Osteoblast (primary cell): ENCODE measurements at regions not wholly inside any gene's neighbourhood (a gene's known extent, or its start where the extent isn't known, plus 50 kb on each side); places are given as distances from the start of the nearest gene placed in this dataset.

Experiments used
- DNase-seq: peaks from one replicate; pipeline ENCODE4 v3.0.0; 2011; ENCODE audit warnings: low spot score, mixed read lengths; ENCODE audit not compliant: insufficient read length; ENCODE audit errors: missing footprints
- H2AFZ ChIP-seq: 2 replicates; pipeline ENCODE4 v1.6.0; 2011; ENCODE audit warnings: mild to moderate bottlenecking, low read length
- H3K27ac ChIP-seq: 2 replicates; pipeline ENCODE4 v1.5.1; 2011; ENCODE audit warnings: mild to moderate bottlenecking, low read depth, low read length, moderate library complexity
- H3K27me3 ChIP-seq: 2 replicates; pipeline ENCODE4 v1.6.0; 2012; ENCODE audit warnings: mild to moderate bottlenecking, control low read depth, inconsistent platforms, low read length, moderate library complexity; ENCODE audit not compliant: insufficient read depth
- H3K36me3 ChIP-seq: 2 replicates; pipeline ENCODE4 v1.5.1; 2011; ENCODE audit warnings: mild to moderate bottlenecking, low read length, control low read depth, moderate library complexity; ENCODE audit not compliant: insufficient read depth
- H3K4me1 ChIP-seq: 2 replicates; pipeline ENCODE4 v1.5.1; 2011; ENCODE audit warnings: mild to moderate bottlenecking, low read length, control low read depth, moderate library complexity; ENCODE audit not compliant: insufficient read depth
- H3K4me2 ChIP-seq: 2 replicates; pipeline ENCODE4 v1.6.0; 2011; ENCODE audit warnings: mild to moderate bottlenecking, low read length; ENCODE audit not compliant: insufficient read depth
- H3K4me3 ChIP-seq: fragments of 200-600 bp; sonication (generic); 3 replicates; pipeline ENCODE4 v1.5.1; 2012; ENCODE audit warnings: mild to moderate bottlenecking, low read length, inconsistent platforms; ENCODE audit not compliant: insufficient read depth
- H3K79me2 ChIP-seq: 2 replicates; pipeline ENCODE4 v1.6.0; 2012; ENCODE audit warnings: mild to moderate bottlenecking, low read length, control low read depth, inconsistent platforms; ENCODE audit not compliant: insufficient read depth
- H3K9me3 ChIP-seq: 2 replicates; pipeline ENCODE4 v1.5.1; 2011; ENCODE audit warnings: low read depth, low read length, control low read depth
- H4K20me1 ChIP-seq: 2 replicates; pipeline ENCODE4 v1.6.0; 2012; ENCODE audit warnings: mild to moderate bottlenecking, low read length, control low read depth; ENCODE audit not compliant: insufficient read depth
- TF ChIP-seq, protein P1 (sequence below): IDR thresholded peaks from 2 replicates; pipeline ENCODE4 v1.5.1; 2011; ENCODE audit warnings: mild to moderate bottlenecking, low read depth, low read length, moderate library complexity; ENCODE audit errors: extremely low read depth

DNA sequence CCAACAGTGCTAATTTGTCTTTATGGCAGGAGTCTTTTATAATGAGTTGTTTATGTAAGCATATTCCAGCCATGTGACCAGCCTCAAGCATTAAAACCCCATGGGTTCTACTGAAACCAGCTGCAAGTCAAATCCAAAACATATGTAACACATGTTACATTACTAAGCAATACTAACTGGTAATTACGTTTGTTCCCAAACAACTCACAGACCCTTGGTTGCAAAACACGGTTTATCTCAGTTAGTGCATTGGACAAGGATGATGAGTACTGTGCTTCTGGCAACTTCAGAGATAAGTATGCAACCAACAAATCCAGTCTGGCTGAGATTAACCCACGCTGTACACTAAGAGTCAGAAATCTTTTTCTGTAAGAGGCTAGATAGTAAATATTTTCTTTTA lies 110.1 kb upstream of the FAR2 start:
- Histone ChIP-seq H2AFZ (peak overlapping the region; percentile 5), H3K4me2 (no peak overlapping the region)

DNA sequence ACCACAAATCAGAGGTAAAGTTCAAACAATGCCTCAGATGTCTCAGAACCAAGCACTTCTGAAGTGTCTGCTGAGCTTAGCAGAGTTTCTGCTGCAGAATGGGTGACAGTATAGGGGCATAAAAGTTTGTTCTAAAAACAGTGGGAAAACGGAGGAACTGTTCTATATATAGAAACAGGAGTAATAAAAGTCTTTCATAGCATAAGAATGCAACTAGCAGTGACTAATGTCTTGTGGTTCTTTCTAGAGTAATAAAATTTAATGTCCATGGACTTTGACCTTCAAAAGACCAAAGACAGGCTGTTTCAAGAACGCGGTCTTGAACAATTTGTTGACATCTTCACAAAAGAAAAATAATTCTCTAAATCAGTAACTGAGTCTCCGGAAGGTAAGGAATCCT lies 107.5 kb upstream of the FAR2 start:
- TF ChIP-seq, protein P1, sequence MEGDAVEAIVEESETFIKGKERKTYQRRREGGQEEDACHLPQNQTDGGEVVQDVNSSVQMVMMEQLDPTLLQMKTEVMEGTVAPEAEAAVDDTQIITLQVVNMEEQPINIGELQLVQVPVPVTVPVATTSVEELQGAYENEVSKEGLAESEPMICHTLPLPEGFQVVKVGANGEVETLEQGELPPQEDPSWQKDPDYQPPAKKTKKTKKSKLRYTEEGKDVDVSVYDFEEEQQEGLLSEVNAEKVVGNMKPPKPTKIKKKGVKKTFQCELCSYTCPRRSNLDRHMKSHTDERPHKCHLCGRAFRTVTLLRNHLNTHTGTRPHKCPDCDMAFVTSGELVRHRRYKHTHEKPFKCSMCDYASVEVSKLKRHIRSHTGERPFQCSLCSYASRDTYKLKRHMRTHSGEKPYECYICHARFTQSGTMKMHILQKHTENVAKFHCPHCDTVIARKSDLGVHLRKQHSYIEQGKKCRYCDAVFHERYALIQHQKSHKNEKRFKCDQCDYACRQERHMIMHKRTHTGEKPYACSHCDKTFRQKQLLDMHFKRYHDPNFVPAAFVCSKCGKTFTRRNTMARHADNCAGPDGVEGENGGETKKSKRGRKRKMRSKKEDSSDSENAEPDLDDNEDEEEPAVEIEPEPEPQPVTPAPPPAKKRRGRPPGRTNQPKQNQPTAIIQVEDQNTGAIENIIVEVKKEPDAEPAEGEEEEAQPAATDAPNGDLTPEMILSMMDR: no peak
- H3K9me3 ChIP-seq: no peaks in the 10 kb centered on the region
- H4K20me1 ChIP-seq: no peaks in the 10 kb centered on the region
- DNase-seq: peak; percentile 65
- peak overlapping the region; percentile 65 for H3K4me2 ChIP-seq
- H3K27me3 ChIP-seq: no peaks in the 10 kb centered on the region
- H3K79me2 ChIP-seq: no peaks in the 10 kb centered on the region
- peaks cover 40% of the 10 kb centered on the region for H3K4me1 ChIP-seq
- no peaks in the 10 kb centered on the region for H3K36me3 ChIP-seq
- peak overlapping the region; percentile 45 for H2AFZ ChIP-seq
- peak overlapping the region; percentile 81 for H3K27ac ChIP-seq
- H3K4me3 ChIP-seq: no peak overlapping the region

More for the DNA sequence above, 110.1 kb upstream of the FAR2 start:
- Histone ChIP-seq H4K20me1 (no peaks in the 10 kb centered on the region), H3K4me3 (no peak overlapping the region), H3K36me3 (no peaks in the 10 kb centered on the region), H3K27me3 (peaks cover 4% of the 10 kb centered on the region), H3K27ac (no peak overlapping the region), H3K9me3 (no peaks in the 10 kb centered on the region), H3K4me1 (peaks cover 39% of the 10 kb centered on the region), H3K79me2 (no peaks in the 10 kb centered on the region)
- DNase-seq: peak; percentile 65
- TF ChIP-seq, protein P1: no peak

DNA sequence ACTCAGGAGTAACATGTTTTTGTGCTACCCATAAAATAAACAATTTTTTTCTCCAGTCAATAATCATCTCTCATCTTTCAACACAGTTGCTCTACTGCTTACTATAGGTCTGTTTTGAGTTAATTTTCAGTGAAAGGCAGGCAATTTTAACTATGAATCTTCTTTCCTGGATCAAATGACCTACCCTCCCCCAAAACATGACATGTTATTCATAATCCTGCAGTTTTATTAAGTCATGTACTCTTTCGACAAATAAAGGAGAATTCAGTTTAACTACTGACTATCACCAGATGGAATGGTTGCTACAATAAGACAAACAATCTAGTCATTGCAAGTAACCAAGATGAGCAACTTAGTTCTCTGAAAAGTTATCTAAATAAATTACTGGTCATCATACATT lies 106.0 kb upstream of the FAR2 start:
- H3K27ac ChIP-seq: peak overlapping the region; percentile 81
- DNase-seq: peak; percentile 46
- no peak overlapping the region for H2AFZ ChIP-seq
- H3K27me3 ChIP-seq: no peaks in the 10 kb centered on the region
- H3K9me3 ChIP-seq: no peaks in the 10 kb centered on the region
- H3K4me3 ChIP-seq: no peak overlapping the region
- peaks cover 40% of the 10 kb centered on the region for H3K4me1 ChIP-seq
- H3K4me2 ChIP-seq: peak overlapping the region; percentile 14
- TF ChIP-seq, protein P1: no peak
- no peaks in the 10 kb centered on the region for H3K79me2 ChIP-seq
- H3K36me3 ChIP-seq: no peaks in the 10 kb centered on the region
- H4K20me1 ChIP-seq: no peaks in the 10 kb centered on the region

DNA sequence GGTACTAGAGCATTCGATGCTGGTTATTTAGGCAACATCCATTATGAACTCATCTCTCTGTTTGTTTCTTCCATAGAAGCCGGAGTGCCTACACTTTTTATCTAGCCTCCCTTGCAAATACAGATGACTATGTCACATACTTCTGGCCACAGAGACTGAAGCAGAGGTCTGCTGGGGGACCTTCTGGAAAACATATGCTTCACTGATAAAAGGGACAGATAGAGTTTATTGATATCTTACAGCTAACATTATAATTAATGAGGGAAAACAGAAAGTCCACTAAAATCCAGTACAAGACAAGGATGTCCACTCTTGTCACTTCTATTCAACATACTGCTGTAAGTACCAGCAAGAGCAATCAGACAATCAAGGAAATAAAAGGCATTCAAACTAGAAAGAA lies 104.3 kb upstream of the FAR2 start:
- Histone ChIP-seq H2AFZ (no peak overlapping the region), H3K4me2 (no peak overlapping the region), H3K36me3 (no peaks in the 10 kb centered on the region), H3K4me1 (peaks cover 29% of the 10 kb centered on the region), H3K27ac (no peak overlapping the region), H3K9me3 (no peaks in the 10 kb centered on the region), H4K20me1 (no peaks in the 10 kb centered on the region), H3K4me3 (no peak overlapping the region), H3K27me3 (no peaks in the 10 kb centered on the region), H3K79me2 (no peaks in the 10 kb centered on the region)
- no peak for DNase-seq
- TF ChIP-seq, protein P1: no peak
